ENCODE measurements at regions not wholly inside any gene's neighbourhood (a gene's known extent, or its start where the extent isn't known, plus 50 kb on each side); places are given as distances from the start of the nearest gene placed in this dataset.

DNA sequence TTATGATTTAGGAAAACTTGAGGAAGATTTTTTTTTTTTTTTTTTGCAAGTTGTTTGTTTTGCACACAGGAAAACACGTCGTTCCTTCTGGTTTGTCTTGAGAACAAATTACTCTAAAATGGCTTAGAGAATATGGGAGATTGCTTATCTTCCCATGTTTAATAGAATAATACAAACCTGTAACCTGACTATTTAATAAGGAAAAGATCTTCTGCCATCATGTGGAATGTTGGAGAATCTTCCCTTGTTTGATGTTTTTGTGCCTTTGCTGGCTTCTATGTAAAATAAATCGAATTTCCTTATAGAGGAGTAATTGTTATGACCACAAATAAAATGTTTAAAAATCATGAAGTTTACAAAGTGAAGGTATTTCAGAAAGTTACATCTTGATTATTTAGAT is 818.8 kb downstream of the GATA3 start:
- TF ChIP-seq, protein P1, sequence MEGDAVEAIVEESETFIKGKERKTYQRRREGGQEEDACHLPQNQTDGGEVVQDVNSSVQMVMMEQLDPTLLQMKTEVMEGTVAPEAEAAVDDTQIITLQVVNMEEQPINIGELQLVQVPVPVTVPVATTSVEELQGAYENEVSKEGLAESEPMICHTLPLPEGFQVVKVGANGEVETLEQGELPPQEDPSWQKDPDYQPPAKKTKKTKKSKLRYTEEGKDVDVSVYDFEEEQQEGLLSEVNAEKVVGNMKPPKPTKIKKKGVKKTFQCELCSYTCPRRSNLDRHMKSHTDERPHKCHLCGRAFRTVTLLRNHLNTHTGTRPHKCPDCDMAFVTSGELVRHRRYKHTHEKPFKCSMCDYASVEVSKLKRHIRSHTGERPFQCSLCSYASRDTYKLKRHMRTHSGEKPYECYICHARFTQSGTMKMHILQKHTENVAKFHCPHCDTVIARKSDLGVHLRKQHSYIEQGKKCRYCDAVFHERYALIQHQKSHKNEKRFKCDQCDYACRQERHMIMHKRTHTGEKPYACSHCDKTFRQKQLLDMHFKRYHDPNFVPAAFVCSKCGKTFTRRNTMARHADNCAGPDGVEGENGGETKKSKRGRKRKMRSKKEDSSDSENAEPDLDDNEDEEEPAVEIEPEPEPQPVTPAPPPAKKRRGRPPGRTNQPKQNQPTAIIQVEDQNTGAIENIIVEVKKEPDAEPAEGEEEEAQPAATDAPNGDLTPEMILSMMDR (IDR thresholded peaks at IDR 0.05; ENCODE audit: insufficient read depth, low read length, poor library complexity, severe bottlenecking), result no peak
- TF ChIP-seq EZH2phosphoT487 (conservative IDR thresholded peaks at IDR 0.05; ENCODE audit: low read length), result no peak
